ENCODE measurements at regions not wholly inside any gene's neighbourhood (a gene's known extent, or its start where the extent isn't known, plus 50 kb on each side); places are given as distances from the start of the nearest gene placed in this dataset.

GRCh38 chr4:170157670-170158069 lies 67.9 kb upstream of the AADAT start:
- TF ChIP-seq CTCF (IDR thresholded peaks at IDR 0.05; ENCODE audit: poor library complexity, severe bottlenecking) = no peak
- Histone ChIP-seq H3K27me3 (ENCODE audit: insufficient read depth, poor library complexity, severe bottlenecking) (no peaks in the 10 kb centered on the region), H3K36me3 (ENCODE audit: low read depth) (no peaks in the 10 kb centered on the region), H3K4me1 (ENCODE audit: insufficient read depth, poor library complexity, severe bottlenecking) (no peaks in the 10 kb centered on the region), H3K9me3 (ENCODE audit: severe bottlenecking) (no peaks in the 10 kb centered on the region), H3K27ac (ENCODE audit: poor library complexity, severe bottlenecking) (no peak overlapping the region), H3K4me3 (ENCODE audit: severe bottlenecking) (no peak overlapping the region)
- DNase-seq (ENCODE audit: low spot score) (no peak), ATAC-seq (ENCODE audit: low read depth) (no peak)

GRCh38 chr4:170145120-170145519 lies 55.4 kb upstream of the AADAT start:
- H3K36me3 ChIP-seq (ENCODE audit: low read depth) = no peaks in the 10 kb centered on the region
- TF ChIP-seq CTCF (IDR thresholded peaks at IDR 0.05; ENCODE audit: poor library complexity, severe bottlenecking) = no peak

GRCh38 chr4:170139764-170140163 lies 50.0 kb upstream of the AADAT start:
- no peak overlapping the region for H3K4me3 ChIP-seq (ENCODE audit: severe bottlenecking)
- H3K4me1 ChIP-seq (ENCODE audit: insufficient read depth, poor library complexity, severe bottlenecking) = no peaks in the 10 kb centered on the region
- no peak for DNase-seq (ENCODE audit: low spot score)
- no peaks in the 10 kb centered on the region for H3K9me3 ChIP-seq (ENCODE audit: severe bottlenecking)
- peak; percentile 59; the same call in 2 of the 3 replicates for ATAC-seq (ENCODE audit: low read depth)
- no peak for TF ChIP-seq CTCF (IDR thresholded peaks at IDR 0.05; ENCODE audit: poor library complexity, severe bottlenecking)
- no peaks in the 10 kb centered on the region for H3K27me3 ChIP-seq (ENCODE audit: insufficient read depth, poor library complexity, severe bottlenecking)
- H3K27ac ChIP-seq (ENCODE audit: poor library complexity, severe bottlenecking) = no peak overlapping the region
- no peaks in the 10 kb centered on the region for H3K36me3 ChIP-seq (ENCODE audit: low read depth)

More at GRCh38 chr4:170145120-170145519, 55.4 kb upstream of the AADAT start:
- ATAC-seq (ENCODE audit: low read depth) = no peak
- Histone ChIP-seq H3K27ac (ENCODE audit: poor library complexity, severe bottlenecking) (no peak overlapping the region), H3K27me3 (ENCODE audit: insufficient read depth, poor library complexity, severe bottlenecking) (no peaks in the 10 kb centered on the region), H3K9me3 (ENCODE audit: severe bottlenecking) (no peaks in the 10 kb centered on the region), H3K4me3 (ENCODE audit: severe bottlenecking) (no peak overlapping the region), H3K4me1 (ENCODE audit: insufficient read depth, poor library complexity, severe bottlenecking) (no peaks in the 10 kb centered on the region)
- no peak for DNase-seq (ENCODE audit: low spot score)
